Omental fat pad (tissue), 3 donors: ENCODE measurements at regions not wholly inside any gene's neighbourhood (a gene's known extent, or its start where the extent isn't known, plus 50 kb on each side); places are given as distances from the start of the nearest gene placed in this dataset.
A peak's percentile ranks its signal among the peaks of the same experiment; 100 is the strongest.

ENCODE experiments used
- ATAC-seq: fragments of 150-250 bp; one replicate; pipeline ENCODE4 v1.9.1; 2016; ENCODE audit warnings: mild to moderate bottlenecking, moderate library complexity; ENCODE audit not compliant: low FRiP score
- DNase-seq: peaks from one replicate; pipeline ENCODE4 v3.0.0-alpha.2; 2019; ENCODE audit warnings: low spot score
- TF ChIP-seq, protein P1 (sequence below), 3 donors: fragments of 450-650 bp; IDR thresholded peaks; one replicate each; pipeline ENCODE4 v1.5.1; 2016 to 2017; ENCODE audit warnings: antibody characterized with exemption in 3 of 3, mild to moderate bottlenecking in 3 of 3, moderate library complexity in 2 of 3

DNA sequence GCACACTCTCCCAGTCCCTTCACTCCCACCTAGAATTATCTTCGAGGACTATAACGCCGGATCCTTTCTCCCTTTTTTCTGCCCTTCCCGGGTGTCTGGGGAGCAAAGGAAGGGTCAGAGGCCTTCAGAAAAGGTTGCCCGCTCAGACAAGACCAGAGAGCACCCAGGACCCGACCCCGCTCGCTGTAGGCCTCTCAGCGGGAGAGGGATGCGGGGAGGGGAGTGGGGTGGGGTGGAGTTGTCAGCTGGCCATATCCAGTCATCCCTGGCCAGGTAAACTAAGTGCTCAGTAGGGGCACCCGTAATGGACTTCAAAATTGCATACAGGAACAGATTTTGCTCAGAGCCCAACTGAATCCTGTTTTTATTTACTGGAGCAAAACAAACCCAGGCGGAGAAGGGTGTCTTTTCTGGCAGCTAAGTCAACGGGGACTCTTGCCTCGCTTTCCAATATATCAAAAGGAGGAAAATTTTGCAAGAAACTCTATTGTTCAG is 65.0 kb downstream of the NOL4 start:
- TF ChIP-seq, protein P1, sequence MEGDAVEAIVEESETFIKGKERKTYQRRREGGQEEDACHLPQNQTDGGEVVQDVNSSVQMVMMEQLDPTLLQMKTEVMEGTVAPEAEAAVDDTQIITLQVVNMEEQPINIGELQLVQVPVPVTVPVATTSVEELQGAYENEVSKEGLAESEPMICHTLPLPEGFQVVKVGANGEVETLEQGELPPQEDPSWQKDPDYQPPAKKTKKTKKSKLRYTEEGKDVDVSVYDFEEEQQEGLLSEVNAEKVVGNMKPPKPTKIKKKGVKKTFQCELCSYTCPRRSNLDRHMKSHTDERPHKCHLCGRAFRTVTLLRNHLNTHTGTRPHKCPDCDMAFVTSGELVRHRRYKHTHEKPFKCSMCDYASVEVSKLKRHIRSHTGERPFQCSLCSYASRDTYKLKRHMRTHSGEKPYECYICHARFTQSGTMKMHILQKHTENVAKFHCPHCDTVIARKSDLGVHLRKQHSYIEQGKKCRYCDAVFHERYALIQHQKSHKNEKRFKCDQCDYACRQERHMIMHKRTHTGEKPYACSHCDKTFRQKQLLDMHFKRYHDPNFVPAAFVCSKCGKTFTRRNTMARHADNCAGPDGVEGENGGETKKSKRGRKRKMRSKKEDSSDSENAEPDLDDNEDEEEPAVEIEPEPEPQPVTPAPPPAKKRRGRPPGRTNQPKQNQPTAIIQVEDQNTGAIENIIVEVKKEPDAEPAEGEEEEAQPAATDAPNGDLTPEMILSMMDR (IDR thresholded peaks at IDR 0.05), result no peak
- DNase-seq (no peak), ATAC-seq (no peak)

DNA sequence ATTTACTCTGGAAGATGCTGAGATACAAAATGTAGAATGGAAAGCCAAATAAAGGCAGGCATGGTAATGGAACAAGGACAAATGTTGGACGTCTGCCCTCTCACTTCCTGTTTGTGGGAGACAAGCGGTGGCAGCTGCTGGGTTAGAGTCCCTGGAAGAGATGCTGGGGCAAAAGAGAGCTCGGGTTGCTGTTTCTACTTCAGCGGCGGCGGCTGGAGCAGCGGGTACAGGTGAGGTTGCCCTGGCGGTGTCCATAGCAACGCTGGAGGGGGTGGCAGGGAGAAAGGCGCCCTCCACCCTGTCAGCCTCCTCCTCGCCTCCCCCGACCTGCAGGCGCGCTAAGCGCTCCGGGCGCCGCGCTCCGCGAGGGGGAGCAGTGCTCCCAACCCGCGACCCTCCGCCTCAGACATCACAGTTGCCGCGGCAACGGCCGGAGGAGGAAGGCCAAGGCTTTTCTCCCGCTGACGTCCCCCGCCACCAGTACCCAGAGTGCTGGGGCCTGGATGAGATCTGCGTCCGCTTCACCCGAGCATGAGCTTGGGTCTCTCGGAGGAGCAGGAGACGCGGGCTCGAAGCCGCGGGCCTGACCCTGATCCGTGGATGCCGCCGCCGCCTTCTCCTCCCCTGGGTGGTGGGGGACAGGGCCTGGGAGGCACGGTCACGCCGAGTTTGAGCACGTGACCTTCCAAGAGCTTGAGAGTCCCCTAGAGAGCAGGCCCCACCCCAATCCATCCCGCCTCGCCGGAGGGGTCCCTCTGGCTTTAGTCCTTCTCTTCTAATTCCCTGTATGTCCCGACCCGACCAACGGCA is 65.6 kb downstream of the NOL4 start:
- no peak for DNase-seq
- TF ChIP-seq, protein P1 (IDR thresholded peaks at IDR 0.05), result no peak
- ATAC-seq, result no peak

DNA sequence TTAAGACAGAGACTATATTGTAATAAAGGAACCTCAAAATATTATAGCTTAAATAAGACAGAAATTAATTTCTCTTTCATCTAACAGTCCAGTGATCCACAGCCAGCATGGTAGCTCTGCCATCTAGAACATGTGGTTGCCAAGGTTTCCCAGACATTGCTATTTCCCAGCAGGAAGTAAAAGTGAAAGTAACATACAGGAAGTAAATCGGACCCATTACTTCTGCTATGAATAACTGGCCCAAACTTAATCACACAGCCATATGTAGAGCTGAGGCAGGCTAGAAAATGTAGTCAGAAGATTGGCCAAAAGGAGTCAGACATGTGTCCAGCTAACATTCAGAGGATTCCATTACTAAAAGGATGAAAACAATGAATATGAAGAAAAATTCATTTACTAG is 71.0 kb downstream of the NOL4 start:
- DNase-seq, result no peak
- no peak for ATAC-seq
- TF ChIP-seq, protein P1 (IDR thresholded peaks at IDR 0.05), result no peak

DNA sequence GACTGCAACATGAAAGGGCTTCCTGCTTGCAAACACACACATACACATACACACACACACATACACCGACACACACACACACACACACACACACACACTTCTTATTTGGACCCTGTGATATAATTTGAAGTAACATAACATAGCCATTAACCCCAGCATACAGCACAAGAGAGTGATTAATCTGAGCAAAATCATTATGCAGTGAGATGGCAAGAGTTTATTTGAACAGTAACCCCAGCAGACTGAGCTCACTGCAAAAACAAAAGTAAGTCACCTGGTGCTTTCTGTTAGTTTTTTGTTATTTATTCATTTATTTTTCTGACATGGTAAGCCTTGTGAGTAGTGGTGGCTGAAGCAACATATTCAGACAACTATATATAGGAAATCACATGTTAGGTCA is 93.7 kb downstream of the NOL4 start:
- ATAC-seq (no peak), DNase-seq (no peak)
- TF ChIP-seq, protein P1 (IDR thresholded peaks at IDR 0.05), result no peak

DNA sequence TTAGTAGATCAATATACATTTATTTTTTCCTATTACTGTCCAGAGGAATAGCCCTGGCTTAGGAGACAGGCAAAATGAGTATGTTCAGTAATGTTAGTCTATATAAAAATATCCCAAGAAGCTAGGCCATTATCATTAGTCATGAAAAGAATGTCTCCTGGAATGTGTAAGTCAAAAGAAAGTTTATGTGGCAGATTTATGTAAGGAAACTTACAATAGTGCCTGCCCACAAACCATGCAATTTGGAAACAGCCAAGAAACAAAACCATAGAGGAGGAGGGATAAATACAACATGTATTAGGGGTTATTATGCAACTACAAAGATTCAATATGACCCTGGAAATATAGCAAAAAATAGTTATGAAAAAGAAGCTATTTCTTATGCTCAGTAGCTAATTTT is 96.3 kb downstream of the NOL4 start:
- DNase-seq (no peak), ATAC-seq (no peak)
- TF ChIP-seq, protein P1 (IDR thresholded peaks at IDR 0.05), result no peak

DNA sequence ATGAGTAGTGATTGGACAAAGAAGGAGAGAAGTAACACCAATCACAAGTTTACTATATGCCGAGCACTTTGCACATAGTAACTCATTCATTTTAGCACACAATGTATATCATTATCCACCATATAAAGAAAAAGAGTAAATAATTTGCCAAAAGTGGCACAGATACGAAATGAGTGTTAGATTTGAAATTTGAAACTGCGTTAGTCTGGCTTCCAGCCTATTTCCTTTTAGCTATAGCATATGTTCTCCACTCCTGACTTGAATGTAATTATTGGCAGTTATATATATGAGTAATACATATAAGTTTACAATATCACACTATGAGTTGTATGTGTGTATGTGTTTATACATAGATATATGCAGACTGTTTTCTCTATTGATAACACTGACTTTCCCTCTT is 98.6 kb downstream of the NOL4 start:
- DNase-seq (no peak), ATAC-seq (no peak)
- TF ChIP-seq, protein P1 (IDR thresholded peaks at IDR 0.05), result no peak

DNA sequence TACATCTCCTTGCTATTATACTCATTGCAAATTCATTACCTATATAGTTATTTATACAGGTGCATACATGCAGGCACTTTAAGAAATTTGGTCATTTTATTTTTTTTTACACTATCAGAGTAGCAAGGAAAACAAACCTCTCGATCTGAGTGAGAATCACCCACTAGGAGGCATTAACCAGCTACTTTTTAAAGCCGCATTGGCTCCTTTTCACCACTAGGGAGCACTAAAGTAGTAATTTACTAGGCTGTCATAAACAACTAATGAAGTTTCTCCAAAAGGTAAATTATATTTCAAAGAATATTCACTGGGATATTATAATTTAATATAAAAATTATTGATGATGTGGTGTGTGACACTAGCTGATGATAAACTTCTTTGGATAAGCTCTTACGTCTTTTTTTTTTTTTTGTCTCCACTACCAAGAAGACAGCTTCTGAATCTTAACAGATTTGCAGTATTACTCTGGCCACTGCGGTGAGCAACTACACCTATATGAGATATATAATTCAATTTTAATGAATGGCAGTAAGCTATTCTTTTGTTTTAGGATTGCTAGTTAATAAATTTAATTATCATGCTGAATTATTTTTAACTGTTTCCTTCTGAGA is 101.9 kb downstream of the NOL4 start:
- ATAC-seq (no peak), DNase-seq (no peak)

More for the DNA sequence above, 101.9 kb downstream of the NOL4 start:
- TF ChIP-seq, protein P1 (IDR thresholded peaks at IDR 0.05), result peak in 1 of 3 donors; percentile 21
